H9 (cell line): ENCODE measurements at regions not wholly inside any gene's neighbourhood (a gene's known extent, or its start where the extent isn't known, plus 50 kb on each side); places are given as distances from the start of the nearest gene placed in this dataset.

ENCODE experiments used
- DNase-seq: peaks from one replicate; pipeline ENCODE4 v3.0.0-alpha.2; 2017
- H2AFZ ChIP-seq: one replicate; pipeline ENCODE4 v1.6.1; 2013; ENCODE audit warnings: mild to moderate bottlenecking, low read length, control low read depth, moderate library complexity
- H2AK5ac ChIP-seq: 2 replicates; pipeline ENCODE4 v1.6.1; 2013; ENCODE audit warnings: low read length, control low read depth, mixed read lengths; ENCODE audit not compliant: insufficient read length
- H2BK120ac ChIP-seq: one replicate; pipeline ENCODE4 v1.6.1; 2013; ENCODE audit warnings: low read depth, mild to moderate bottlenecking, low read length, control low read depth, inconsistent platforms; ENCODE audit not compliant: poor library complexity, severe bottlenecking
- H2BK12ac ChIP-seq: 2 replicates; pipeline ENCODE4 v1.6.1; 2013; ENCODE audit warnings: low read length, control low read depth, mixed read lengths, low read depth; ENCODE audit not compliant: insufficient read length
- H2BK15ac ChIP-seq: 2 replicates; pipeline ENCODE4 v1.6.1; 2013; ENCODE audit warnings: low read depth, low read length, control low read depth
- H2BK20ac ChIP-seq: one replicate; pipeline ENCODE4 v1.6.1; 2013; ENCODE audit warnings: low read depth, mild to moderate bottlenecking, low read length, control low read depth, inconsistent platforms; ENCODE audit not compliant: poor library complexity, severe bottlenecking
- H2BK5ac ChIP-seq: 2 replicates; pipeline ENCODE4 v1.6.1; 2013; ENCODE audit warnings: low read length, control low read depth, mixed read lengths; ENCODE audit not compliant: insufficient read length
- H3K14ac ChIP-seq: 2 replicates; pipeline ENCODE4 v1.6.1; 2013; ENCODE audit warnings: low read length, control low read depth; ENCODE audit not compliant: insufficient read depth
- H3K18ac ChIP-seq: 2 replicates; pipeline ENCODE4 v1.6.1; 2013; ENCODE audit warnings: low read depth, mild to moderate bottlenecking, mixed read lengths, low read length, control low read depth; ENCODE audit not compliant: insufficient read length
- H3K23ac ChIP-seq: 2 replicates; pipeline ENCODE4 v1.6.1; 2013; ENCODE audit warnings: low read length, control low read depth, mixed read lengths, low read depth; ENCODE audit not compliant: insufficient read length
- H3K23me2 ChIP-seq: 2 replicates; pipeline ENCODE4 v1.6.1; 2013; ENCODE audit warnings: low read depth, mild to moderate bottlenecking, mixed read lengths, low read length, control low read depth; ENCODE audit not compliant: insufficient read length, poor library complexity, severe bottlenecking
- H3K27ac ChIP-seq: 2 replicates; pipeline ENCODE4 v1.5.1; 2013; ENCODE audit warnings: low read length, control low read depth, mixed read lengths, low read depth; ENCODE audit not compliant: insufficient read length
- H3K27me3 ChIP-seq: 2 replicates; pipeline ENCODE4 v1.6.1; 2013; ENCODE audit warnings: low read length, control low read depth, inconsistent platforms; ENCODE audit not compliant: insufficient read depth
- H3K4ac ChIP-seq: 2 replicates; pipeline ENCODE4 v1.6.1; 2013; ENCODE audit warnings: low read depth, mild to moderate bottlenecking, control low read depth, inconsistent platforms, low read length, moderate library complexity
- H3K4me1 ChIP-seq: 2 replicates; pipeline ENCODE4 v1.6.1; 2013; ENCODE audit warnings: low read length, control low read depth, inconsistent platforms; ENCODE audit not compliant: insufficient read depth
- H3K4me2 ChIP-seq: 2 replicates; pipeline ENCODE4 v1.6.1; 2013; ENCODE audit warnings: low read length, control low read depth, mixed read lengths; ENCODE audit not compliant: insufficient read length, insufficient read depth
- H3K56ac ChIP-seq: 2 replicates; pipeline ENCODE4 v1.6.1; 2013; ENCODE audit warnings: low read depth, mild to moderate bottlenecking, mixed read lengths, low read length, control low read depth; ENCODE audit not compliant: insufficient read length
- H3K79me1 ChIP-seq: 2 replicates; pipeline ENCODE4 v1.6.1; 2013; ENCODE audit warnings: low read depth, mild to moderate bottlenecking, moderate library complexity, low read length, control low read depth, inconsistent platforms; ENCODE audit not compliant: insufficient read depth, poor library complexity, severe bottlenecking
- H3K79me2 ChIP-seq: 2 replicates; pipeline ENCODE4 v1.6.1; 2013; ENCODE audit warnings: low read length, control low read depth, inconsistent platforms; ENCODE audit not compliant: insufficient read depth
- H3K9ac ChIP-seq: 2 replicates; pipeline ENCODE4 v1.6.1; 2013; ENCODE audit warnings: low read length, control low read depth, mixed read lengths; ENCODE audit not compliant: insufficient read length; ENCODE audit errors: extremely low read depth
- H3K9me3 ChIP-seq: one replicate; pipeline ENCODE4 v1.6.1; 2013; ENCODE audit warnings: low read depth, low read length, inconsistent platforms; ENCODE audit not compliant: control insufficient read depth
- H3T11ph ChIP-seq: one replicate; pipeline ENCODE4 v1.6.1; 2013; ENCODE audit warnings: mild to moderate bottlenecking, low read length, control low read depth, inconsistent platforms
- H4K20me1 ChIP-seq: one replicate; pipeline ENCODE4 v1.6.1; 2013; ENCODE audit not compliant: control insufficient read depth, insufficient read length, insufficient read depth
- H4K5ac ChIP-seq: 2 replicates; pipeline ENCODE4 v1.6.1; 2013; ENCODE audit warnings: low read depth, mild to moderate bottlenecking, mixed read lengths, low read length, control low read depth; ENCODE audit not compliant: insufficient read length
- H4K8ac ChIP-seq: replicated peaks from 2 replicates; pipeline ENCODE4 v1.6.1; 2013; ENCODE audit warnings: low read length, control low read depth, mixed read lengths, low read depth; ENCODE audit not compliant: insufficient read length
- H4K91ac ChIP-seq: 2 replicates; pipeline ENCODE4 v1.6.1; 2013; ENCODE audit warnings: low read depth, mild to moderate bottlenecking, moderate library complexity, mixed read lengths, low read length, control low read depth; ENCODE audit not compliant: insufficient read length
- H3K27ac Mint-ChIP-seq, 3 experiments: 2 replicates in 2 of 3; 3 replicates in 1 of 3; pipeline ENCODE4 v1.8.0; 2020 to 2021; ENCODE audit warnings: mixed read lengths in 3 of 3, mild to moderate bottlenecking in 1 of 3, moderate library complexity in 1 of 3
- H3K27me3 Mint-ChIP-seq: 2 replicates; pipeline ENCODE4 v1.8.0; 2021; ENCODE audit warnings: low read depth, mild to moderate bottlenecking, moderate library complexity, mixed read lengths
- H3K36me3 Mint-ChIP-seq, 3 experiments: 2 replicates in 2 of 3; 3 replicates in 1 of 3; pipeline ENCODE4 v1.8.0; 2020 to 2021; ENCODE audit warnings: low read depth in 3 of 3, mixed read lengths in 3 of 3; ENCODE audit not compliant: insufficient read depth in 1 of 3
- H3K4me1 Mint-ChIP-seq, 2 experiments: 2 replicates each; pipeline ENCODE4 v1.8.0; 2020; ENCODE audit warnings: mixed read lengths in 2 of 2
- H3K4me3 Mint-ChIP-seq, 2 experiments: 2 replicates in 1 of 2; 3 replicates in 1 of 2; pipeline ENCODE4 v1.8.0; 2020 to 2021; ENCODE audit warnings: mild to moderate bottlenecking in 2 of 2, mixed read lengths in 2 of 2, moderate library complexity in 1 of 2
- H3K9me3 Mint-ChIP-seq, 2 experiments: 2 replicates in 1 of 2; 3 replicates in 1 of 2; pipeline ENCODE4 v1.8.0; 2020; ENCODE audit warnings: mild to moderate bottlenecking in 2 of 2, mixed read lengths in 2 of 2, moderate library complexity in 1 of 2
- CTCF ChIP-seq: fragments of 200-600 bp; sonication (generic); conservative IDR thresholded peaks from 3 replicates; pipeline ENCODE4 v1.8.0; 2021; ENCODE audit warnings: antibody characterized with exemption, mild to moderate bottlenecking
- WGBS: extraction: QIAGEN DNeasy Blood & Tissue Kit; methylation state at CpG from one replicate; pipeline ENCODE4 v1.1.7; 2013; ENCODE audit warnings: missing lambda C conversion rate, low lambda C conversion rate, mixed read lengths; ENCODE audit not compliant: insufficient read length; ENCODE audit errors: extremely low coverage; 5-methylcytosine and 5-hydroxymethylcytosine counted together

DNA sequence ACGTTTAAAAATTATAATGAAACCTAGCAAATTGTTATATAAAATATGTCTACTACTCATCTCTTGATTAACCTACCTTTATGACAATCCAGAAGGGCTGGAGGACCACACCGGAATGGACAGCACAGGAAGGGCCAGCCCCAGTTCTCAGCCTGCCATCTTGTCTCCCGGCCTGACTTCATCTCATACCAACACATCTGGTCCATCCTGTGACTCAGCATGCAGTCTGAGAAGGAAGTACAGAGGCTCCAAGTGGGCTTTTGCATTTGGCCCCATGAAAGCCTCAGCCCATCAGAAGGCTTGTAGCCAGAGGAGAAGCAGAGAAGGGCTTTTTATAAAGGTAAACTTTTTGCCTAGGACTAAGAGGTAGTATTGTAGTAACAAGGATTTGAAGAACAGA, 436.6 kb downstream of the MRPL39 start:
- Mint-ChIP-seq H3K27ac (no peak overlapping the region), H3K4me3 (no peak overlapping the region), H3K36me3 (peaks cover 12 to 23% (median 20%) of the 10 kb centered on the region in 3 experiments), H3K27me3 (no peaks in the 10 kb centered on the region), H3K4me1 (peaks cover 6 to 7% of the 10 kb centered on the region in 2 experiments), H3K9me3 (peaks cover 64 to 80% of the 10 kb centered on the region in 2 experiments)
- H3K18ac ChIP-seq: no peak overlapping the region
- H3K27me3 ChIP-seq: no peaks in the 10 kb centered on the region
- no peaks in the 10 kb centered on the region for H3K9me3 ChIP-seq
- H3K79me1 ChIP-seq: no peaks in the 10 kb centered on the region
- no peak overlapping the region for H2BK20ac ChIP-seq
- H3K27ac ChIP-seq: no peak overlapping the region
- no peak overlapping the region for H2BK12ac ChIP-seq
- no peaks in the 10 kb centered on the region for H4K20me1 ChIP-seq
- no peak for DNase-seq
- H3K23me2 ChIP-seq: no peaks in the 10 kb centered on the region
- no peak overlapping the region for H3K56ac ChIP-seq
- no peak overlapping the region for H3K14ac ChIP-seq
- no peak overlapping the region for H4K91ac ChIP-seq
- H2BK5ac ChIP-seq: no peak overlapping the region
- no peaks in the 10 kb centered on the region; the same call in 1 of the 2 replicates for H3K4me1 ChIP-seq
- H2BK120ac ChIP-seq: no peak overlapping the region
- H3K4ac ChIP-seq: no peak overlapping the region
- no peak overlapping the region for H4K5ac ChIP-seq
- no peak overlapping the region for H3T11ph ChIP-seq
- no peak overlapping the region for H3K4me2 ChIP-seq
- H2AK5ac ChIP-seq: no peak overlapping the region
- H2AFZ ChIP-seq: no peak overlapping the region
- H3K23ac ChIP-seq: no peak overlapping the region
- TF ChIP-seq CTCF: no peak
- H3K9ac ChIP-seq: no peak overlapping the region
- H2BK15ac ChIP-seq: no peak overlapping the region
- WGBS: no CpG with 5 or more reads among the region's 3 CpGs
- H3K79me2 ChIP-seq: no peaks in the 10 kb centered on the region
- no peak overlapping the region for H4K8ac ChIP-seq
